MM.1S (cell line): ENCODE measurements at regions not wholly inside any gene's neighbourhood (a gene's known extent, or its start where the extent isn't known, plus 50 kb on each side); places are given as distances from the start of the nearest gene placed in this dataset.

Experiments used
- DNase-seq: peaks from one replicate; pipeline ENCODE4 v3.0.0-alpha.2; 2015
- H2AFZ ChIP-seq: fragments of 300-600 bp; sonication (generic); 2 replicates; pipeline ENCODE4 v1.6.0; 2016; ENCODE audit warnings: antibody characterized with exemption, low read length
- H3F3A ChIP-seq: fragments of 300-600 bp; sonication (generic); 2 replicates; pipeline ENCODE4 v1.6.1; 2016; ENCODE audit warnings: mild to moderate bottlenecking, antibody characterized with exemption, low read length, moderate library complexity, mixed read lengths; ENCODE audit not compliant: insufficient read depth
- H3K27ac ChIP-seq: fragments of 300-600 bp; sonication (generic); 2 replicates; pipeline ENCODE4 v1.5.1; 2016; ENCODE audit warnings: mild to moderate bottlenecking, low read length
- H3K27me3 ChIP-seq: fragments of 300-600 bp; sonication (generic); replicated peaks from 2 replicates; pipeline ENCODE4 v1.6.0; 2016; ENCODE audit warnings: low read length; ENCODE audit not compliant: insufficient read depth
- H3K36me3 ChIP-seq: fragments of 300-600 bp; sonication (generic); replicated peaks from 2 replicates; pipeline ENCODE4 v1.6.1; 2016; ENCODE audit warnings: mild to moderate bottlenecking, low read length, mixed read lengths; ENCODE audit not compliant: insufficient read depth
- H3K4me1 ChIP-seq: fragments of 300-600 bp; sonication (generic); 2 replicates; pipeline ENCODE4 v1.6.1; 2016; ENCODE audit warnings: low read length, mixed read lengths
- H3K4me2 ChIP-seq: fragments of 300-600 bp; sonication (generic); 2 replicates; pipeline ENCODE4 v1.6.0; 2016; ENCODE audit warnings: low read depth, low read length
- H3K4me3 ChIP-seq: fragments of 300-600 bp; sonication (generic); 2 replicates; pipeline ENCODE4 v1.5.1; 2016; ENCODE audit warnings: low read length, mixed read lengths
- H3K79me2 ChIP-seq: fragments of 300-600 bp; sonication (generic); 2 replicates; pipeline ENCODE4 v1.6.1; 2016; ENCODE audit warnings: mixed run types, low read length, mixed read lengths
- H3K9ac ChIP-seq: fragments of 300-600 bp; sonication (generic); 2 replicates; pipeline ENCODE4 v1.6.1; 2016; ENCODE audit warnings: low read length, mixed read lengths
- H3K9me2 ChIP-seq: fragments of 300-600 bp; sonication (generic); replicated peaks from 2 replicates; pipeline ENCODE4 v1.6.1; 2016; ENCODE audit warnings: mild to moderate bottlenecking, low read length, mixed read lengths; ENCODE audit not compliant: insufficient read depth
- H3K9me3 ChIP-seq: fragments of 300-600 bp; sonication (generic); replicated peaks from 2 replicates; pipeline ENCODE4 v1.6.1; 2016; ENCODE audit warnings: mild to moderate bottlenecking, low read length, mixed read lengths; ENCODE audit not compliant: insufficient read depth
- H4K20me1 ChIP-seq: fragments of 300-600 bp; sonication (generic); 2 replicates; pipeline ENCODE4 v1.6.1; 2016; ENCODE audit warnings: mild to moderate bottlenecking, low read length, moderate library complexity, mixed read lengths; ENCODE audit not compliant: insufficient read depth
- EZH2 ChIP-seq: fragments of 300-600 bp; sonication (generic); optimal IDR thresholded peaks from 2 replicates; pipeline ENCODE3; 2017; ENCODE audit warnings: low read depth, mild to moderate bottlenecking, antibody characterized with exemption, low read length, mixed read lengths
- EZH2phosphoT487 ChIP-seq: fragments of 300-600 bp; sonication (generic); IDR thresholded peaks from 2 replicates; pipeline ENCODE4 v1.6.1; 2018; ENCODE audit warnings: antibody characterized with exemption, low read length
- TF ChIP-seq, protein P1 (sequence below): fragments of 300-600 bp; sonication (generic); IDR thresholded peaks from 2 replicates; pipeline ENCODE4 v1.5.1; 2016; ENCODE audit warnings: antibody characterized with exemption, low read length, mixed read lengths

GRCh38 chrX:40205471-40205870 lies 107.7 kb upstream of the BCOR start:
- Histone ChIP-seq H3K79me2 (no peaks in the 10 kb centered on the region), H3K4me3 (no peak overlapping the region), H2AFZ (no peak overlapping the region), H3K36me3 (no peaks in the 10 kb centered on the region), H3K4me1 (no peaks in the 10 kb centered on the region), H4K20me1 (no peaks in the 10 kb centered on the region), H3K27ac (no peak overlapping the region), H3F3A (no peaks in the 10 kb centered on the region), H3K27me3 (no peaks in the 10 kb centered on the region), H3K9me3 (no peaks in the 10 kb centered on the region), H3K4me2 (no peak overlapping the region), H3K9me2 (no peaks in the 10 kb centered on the region), H3K9ac (no peak overlapping the region)
- no peak for TF ChIP-seq EZH2phosphoT487
- TF ChIP-seq, protein P1, sequence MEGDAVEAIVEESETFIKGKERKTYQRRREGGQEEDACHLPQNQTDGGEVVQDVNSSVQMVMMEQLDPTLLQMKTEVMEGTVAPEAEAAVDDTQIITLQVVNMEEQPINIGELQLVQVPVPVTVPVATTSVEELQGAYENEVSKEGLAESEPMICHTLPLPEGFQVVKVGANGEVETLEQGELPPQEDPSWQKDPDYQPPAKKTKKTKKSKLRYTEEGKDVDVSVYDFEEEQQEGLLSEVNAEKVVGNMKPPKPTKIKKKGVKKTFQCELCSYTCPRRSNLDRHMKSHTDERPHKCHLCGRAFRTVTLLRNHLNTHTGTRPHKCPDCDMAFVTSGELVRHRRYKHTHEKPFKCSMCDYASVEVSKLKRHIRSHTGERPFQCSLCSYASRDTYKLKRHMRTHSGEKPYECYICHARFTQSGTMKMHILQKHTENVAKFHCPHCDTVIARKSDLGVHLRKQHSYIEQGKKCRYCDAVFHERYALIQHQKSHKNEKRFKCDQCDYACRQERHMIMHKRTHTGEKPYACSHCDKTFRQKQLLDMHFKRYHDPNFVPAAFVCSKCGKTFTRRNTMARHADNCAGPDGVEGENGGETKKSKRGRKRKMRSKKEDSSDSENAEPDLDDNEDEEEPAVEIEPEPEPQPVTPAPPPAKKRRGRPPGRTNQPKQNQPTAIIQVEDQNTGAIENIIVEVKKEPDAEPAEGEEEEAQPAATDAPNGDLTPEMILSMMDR, result no peak
- TF ChIP-seq EZH2, result no peak
- DNase-seq, result no peak

DNA sequence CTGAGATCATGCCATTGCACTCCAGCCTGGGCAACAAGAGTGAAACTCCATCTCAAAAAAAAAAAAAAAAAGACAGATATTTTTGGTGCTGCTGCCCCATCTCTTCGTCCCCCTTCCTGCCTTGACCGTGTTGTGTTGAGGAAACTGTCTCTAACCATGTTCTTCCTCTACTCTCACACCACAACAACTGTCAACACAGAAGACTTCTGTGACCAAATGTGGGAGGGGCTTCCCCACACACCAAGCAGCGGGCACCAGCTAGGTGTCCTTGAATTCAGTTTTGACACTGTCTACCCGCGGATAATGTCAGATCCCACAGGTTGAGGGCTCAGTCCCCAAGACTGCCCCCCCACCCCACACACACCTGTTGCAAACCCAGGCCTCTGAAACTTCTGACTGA lies 104.7 kb upstream of the BCOR start:
- no peaks in the 10 kb centered on the region for H3K79me2 ChIP-seq
- no peak overlapping the region for H3K9ac ChIP-seq
- peak; percentile 7 for DNase-seq
- no peak overlapping the region for H3K4me2 ChIP-seq
- H3K9me2 ChIP-seq, result no peaks in the 10 kb centered on the region
- no peaks in the 10 kb centered on the region for H3F3A ChIP-seq
- no peak overlapping the region for H2AFZ ChIP-seq
- H3K27me3 ChIP-seq, result no peaks in the 10 kb centered on the region
- H3K4me3 ChIP-seq, result no peak overlapping the region
- no peak overlapping the region for H3K27ac ChIP-seq
- no peaks in the 10 kb centered on the region for H3K9me3 ChIP-seq
- no peaks in the 10 kb centered on the region for H3K36me3 ChIP-seq
- H4K20me1 ChIP-seq, result no peaks in the 10 kb centered on the region
- no peak for TF ChIP-seq EZH2
- TF ChIP-seq EZH2phosphoT487, result no peak
- TF ChIP-seq, protein P1, result no peak
- no peaks in the 10 kb centered on the region for H3K4me1 ChIP-seq

DNA sequence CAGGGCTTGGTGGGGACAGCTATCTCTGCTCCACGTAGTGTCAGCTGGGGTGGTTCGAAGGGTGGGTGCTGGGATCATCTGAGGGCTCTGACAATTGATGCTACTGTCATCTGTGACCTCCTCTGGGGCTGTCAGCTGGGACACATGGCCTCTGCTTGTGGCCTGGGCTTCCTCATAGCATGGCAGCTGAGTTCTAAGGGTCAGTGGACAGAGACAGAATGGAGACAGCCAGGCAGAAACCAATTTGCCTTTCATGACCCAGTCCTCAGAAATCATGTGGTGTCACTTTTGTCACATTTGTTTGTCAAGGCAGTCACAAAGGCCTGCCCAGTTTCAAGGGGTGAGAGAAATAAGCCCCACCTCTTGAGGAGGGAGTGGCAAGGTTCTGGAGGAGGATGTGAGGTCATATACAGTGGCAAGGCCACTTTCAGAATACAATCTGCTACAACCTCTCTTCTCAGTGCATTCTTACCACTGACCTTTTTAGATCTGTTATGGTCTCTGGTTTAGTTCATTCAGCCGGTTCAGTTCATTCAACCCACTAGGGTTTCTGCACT lies 103.6 kb upstream of the BCOR start:
- DNase-seq, result peak; percentile 37
- Histone ChIP-seq H2AFZ (no peak overlapping the region), H3K4me3 (no peak overlapping the region), H3K4me1 (no peaks in the 10 kb centered on the region), H3K36me3 (no peaks in the 10 kb centered on the region), H3K27ac (no peak overlapping the region), H3K9me3 (no peaks in the 10 kb centered on the region), H3K9ac (no peak overlapping the region), H4K20me1 (no peaks in the 10 kb centered on the region), H3K79me2 (no peaks in the 10 kb centered on the region), H3K9me2 (no peaks in the 10 kb centered on the region), H3F3A (no peaks in the 10 kb centered on the region), H3K27me3 (no peaks in the 10 kb centered on the region), H3K4me2 (no peak overlapping the region)
- TF ChIP-seq, protein P1, result no peak
- TF ChIP-seq EZH2phosphoT487 (no peak), EZH2 (no peak)
